ENCODE measurements at regions not wholly inside any gene's neighbourhood (a gene's known extent, or its start where the extent isn't known, plus 50 kb on each side); places are given as distances from the start of the nearest gene placed in this dataset.

DNA sequence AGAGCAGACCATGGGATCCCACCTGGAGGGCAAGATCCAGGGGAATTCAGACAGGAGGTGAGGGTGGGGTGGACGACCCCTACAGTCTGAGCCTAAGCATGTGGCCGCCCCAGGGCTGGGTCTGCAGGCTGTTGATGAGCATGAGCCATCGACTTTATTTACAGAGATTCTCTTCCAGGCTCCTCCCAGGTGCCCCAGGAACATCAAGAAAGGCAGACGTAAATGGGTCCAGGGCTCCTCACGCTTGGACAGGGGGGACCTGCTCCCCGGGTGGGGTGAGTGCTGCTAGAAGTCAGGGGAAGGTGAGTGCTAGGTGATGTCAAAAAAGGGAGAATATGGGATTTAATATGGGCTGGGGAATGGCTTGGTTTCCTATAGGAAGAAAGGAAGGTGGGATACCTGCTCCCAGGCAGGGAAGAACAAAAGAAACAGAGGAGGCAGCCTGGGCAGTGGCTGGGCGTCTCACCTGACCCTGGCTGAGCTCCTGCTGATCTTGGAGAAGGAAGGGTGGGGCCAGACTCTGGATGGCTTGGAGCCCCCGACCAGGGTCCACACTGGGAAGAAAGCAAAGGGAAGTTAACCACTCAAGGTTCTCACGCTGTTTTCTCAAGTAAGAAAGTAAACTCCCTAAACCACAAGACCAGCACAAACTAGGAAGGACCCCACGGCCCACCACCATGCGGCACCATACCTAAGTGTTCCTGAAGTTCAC, 162.1 kb upstream of the SHH start:
- TF ChIP-seq HDGF (IDR thresholded peaks at IDR 0.05; ENCODE audit: borderline replicate concordance), result no peak
- no peak for TF ChIP-seq BHLHE40 (IDR thresholded peaks at IDR 0.05; ENCODE audit: borderline replicate concordance)
- no peak for TF ChIP-seq NFRKB (IDR thresholded peaks at IDR 0.05)
- no peak for TF ChIP-seq L3MBTL2 (conservative IDR thresholded peaks at IDR 0.05)
- TF ChIP-seq ARNT (IDR thresholded peaks at IDR 0.05), result no peak
- no peak for TF ChIP-seq PKNOX1 (IDR thresholded peaks at IDR 0.05)
- TF ChIP-seq LEF1 (IDR thresholded peaks at IDR 0.05; ENCODE audit: borderline replicate concordance), result no peak
- DNase-seq (ENCODE audit: extremely low spot score), result no peak
- ChIA-PET CTCF (no interaction called here), POLR2A (no interaction called here)

DNA sequence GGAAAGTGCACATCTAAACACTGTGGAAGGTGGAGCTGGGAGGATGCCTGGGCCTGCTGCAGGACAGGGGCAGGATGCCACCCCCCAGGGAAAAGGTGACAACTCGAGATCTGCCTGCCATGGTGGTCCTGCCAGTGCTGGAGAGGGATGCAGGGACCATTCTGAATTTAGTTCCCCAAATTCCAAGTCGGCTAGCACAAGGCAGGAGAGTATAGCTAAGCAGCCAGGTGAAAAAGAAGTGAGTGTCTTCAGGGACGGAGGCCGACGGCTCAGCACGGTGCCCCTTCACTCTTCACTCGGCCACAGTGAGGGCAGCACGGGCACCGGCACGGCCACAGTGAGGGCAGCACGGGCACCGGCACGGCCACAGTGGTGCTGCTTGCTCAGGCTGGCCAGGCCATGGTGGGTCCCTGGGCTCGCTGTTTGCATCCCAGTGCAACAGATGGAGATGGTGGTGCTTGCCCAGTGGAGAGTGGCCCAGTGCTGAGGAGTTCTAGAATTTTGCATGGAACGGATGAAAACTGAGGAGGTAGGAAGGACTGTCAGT, 161.3 kb upstream of the SHH start:
- no peak for DNase-seq (ENCODE audit: extremely low spot score)
- ChIA-PET CTCF (interaction anchor here (0.5 kb wide), 1 partner anchor 617 kb away, joined by 4 read pairs; no protein-coding TSS in a partner anchor), POLR2A (no interaction called here)
- TF ChIP-seq SP1 (IDR thresholded peaks at IDR 0.05) (no peak), LEF1 (IDR thresholded peaks at IDR 0.05; ENCODE audit: borderline replicate concordance) (no peak), FOXA1 (IDR thresholded peaks at IDR 0.05) (no peak), NFRKB (IDR thresholded peaks at IDR 0.05) (no peak), FOXK2 (IDR thresholded peaks at IDR 0.05) (no peak), ELF4 (IDR thresholded peaks at IDR 0.05) (no peak), FOXM1 (IDR thresholded peaks at IDR 0.05; ENCODE audit: borderline replicate concordance) (no peak)

- POLR2A ChIA-PET, result no interaction called here
- no peak for TF ChIP-seq SUZ12 (IDR thresholded peaks at IDR 0.05)
- TF ChIP-seq NFRKB (IDR thresholded peaks at IDR 0.05), result no peak
- TF ChIP-seq HDGF (IDR thresholded peaks at IDR 0.05; ENCODE audit: borderline replicate concordance), result no peak
- no peak for TF ChIP-seq CTBP1 (IDR thresholded peaks at IDR 0.05; ENCODE audit: borderline replicate concordance)
- TF ChIP-seq FOXA1 (IDR thresholded peaks at IDR 0.05), result no peak
- no peak for TF ChIP-seq SP1 (IDR thresholded peaks at IDR 0.05)
- no peak for TF ChIP-seq LEF1 (IDR thresholded peaks at IDR 0.05; ENCODE audit: borderline replicate concordance)
- TF ChIP-seq FOXK2 (IDR thresholded peaks at IDR 0.05), result no peak
- no peak for TF ChIP-seq L3MBTL2 (conservative IDR thresholded peaks at IDR 0.05)
- no peak for TF ChIP-seq ARNT (IDR thresholded peaks at IDR 0.05)
- TF ChIP-seq FOXM1 (IDR thresholded peaks at IDR 0.05; ENCODE audit: borderline replicate concordance), result no peak
- TF ChIP-seq ZNF384 (IDR thresholded peaks at IDR 0.05), result no peak
- no peak for TF ChIP-seq PKNOX1 (IDR thresholded peaks at IDR 0.05)
- DNase-seq (ENCODE audit: extremely low spot score), result no peak
- CTCF ChIA-PET, result interaction anchor here (0.5 kb wide), 1 partner anchor 617 kb away, joined by 4 read pairs; no protein-coding TSS in a partner anchor
These were observed 160.6 kb upstream of the SHH start for GRCh38 chr7:155972651-155973390.

DNA sequence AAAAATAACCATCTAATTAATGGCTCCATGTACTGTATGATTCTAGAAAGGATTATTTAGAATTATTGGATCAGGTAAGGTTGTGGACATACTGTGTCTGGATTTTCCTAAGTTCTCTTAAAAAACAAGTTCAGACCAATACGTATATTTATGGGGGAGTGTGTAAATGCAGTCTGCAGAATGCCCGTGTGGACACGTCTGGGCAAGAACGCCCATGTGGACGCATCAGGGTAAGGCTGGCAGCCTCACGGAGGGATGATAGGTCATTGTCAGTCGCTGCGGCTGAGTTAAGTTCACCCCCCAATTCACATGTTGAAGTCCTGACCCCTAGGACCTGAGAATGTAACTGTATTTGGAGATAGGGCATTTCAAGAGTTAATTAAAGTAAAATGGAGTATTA, 160.0 kb upstream of the SHH start:
- ChIA-PET CTCF (no interaction called here), POLR2A (no interaction called here)
- no peak for TF ChIP-seq FOXK2 (IDR thresholded peaks at IDR 0.05)
- no peak for TF ChIP-seq ZNF384 (IDR thresholded peaks at IDR 0.05)
- TF ChIP-seq CTBP1 (IDR thresholded peaks at IDR 0.05; ENCODE audit: borderline replicate concordance), result no peak
- TF ChIP-seq TARDBP (IDR thresholded peaks at IDR 0.05), result no peak
- TF ChIP-seq LEF1 (IDR thresholded peaks at IDR 0.05; ENCODE audit: borderline replicate concordance), result no peak
- no peak for TF ChIP-seq L3MBTL2 (conservative IDR thresholded peaks at IDR 0.05)
- TF ChIP-seq NFRKB (IDR thresholded peaks at IDR 0.05), result no peak
- no peak for TF ChIP-seq SUZ12 (IDR thresholded peaks at IDR 0.05)
- TF ChIP-seq FOXA1 (IDR thresholded peaks at IDR 0.05), result no peak
- no peak for TF ChIP-seq ARNT (IDR thresholded peaks at IDR 0.05)
- no peak for DNase-seq (ENCODE audit: extremely low spot score)

GRCh38 chr7:155971180-155971770, 159.0 kb upstream of the SHH start:
- CTCF ChIA-PET, result no interaction called here
- POLR2A ChIA-PET, result no interaction called here
- TF ChIP-seq PKNOX1 (IDR thresholded peaks at IDR 0.05) (no peak), ARNT (IDR thresholded peaks at IDR 0.05) (no peak), FOXM1 (IDR thresholded peaks at IDR 0.05; ENCODE audit: borderline replicate concordance) (no peak), BHLHE40 (IDR thresholded peaks at IDR 0.05; ENCODE audit: borderline replicate concordance) (no peak), ELF4 (IDR thresholded peaks at IDR 0.05) (no peak), FOXA1 (IDR thresholded peaks at IDR 0.05) (no peak), SP1 (IDR thresholded peaks at IDR 0.05) (no peak), FOXK2 (IDR thresholded peaks at IDR 0.05) (no peak), NFRKB (IDR thresholded peaks at IDR 0.05) (no peak), L3MBTL2 (conservative IDR thresholded peaks at IDR 0.05) (no peak), ZNF384 (IDR thresholded peaks at IDR 0.05) (no peak), TARDBP (IDR thresholded peaks at IDR 0.05) (no peak), HDGF (IDR thresholded peaks at IDR 0.05; ENCODE audit: borderline replicate concordance) (no peak), CTBP1 (IDR thresholded peaks at IDR 0.05; ENCODE audit: borderline replicate concordance) (no peak), SUZ12 (IDR thresholded peaks at IDR 0.05) (no peak), LEF1 (IDR thresholded peaks at IDR 0.05; ENCODE audit: borderline replicate concordance) (no peak)
- DNase-seq (ENCODE audit: extremely low spot score), result no peak
